Stimulated activated naive CD8-positive, alpha-beta T cell treated with anti-CD3 and anti-CD28 coated beads, Interleukin-15, amount 100 ng/mL, for 72 hours (primary cell): ENCODE measurements at regions not wholly inside any gene's neighbourhood (a gene's known extent, or its start where the extent isn't known, plus 50 kb on each side); places are given as distances from the start of the nearest gene placed in this dataset.

Experiments
- ATAC-seq: fragments of 150-1000 bp; cut with Tn5 transposase; 2 replicates; pipeline ENCODE4 v1.10.0; 2021; ENCODE audit warnings: mild to moderate bottlenecking, moderate library complexity
- DNase-seq, 2 donors: peaks; one replicate each; pipeline ENCODE4 v3.0.0; 2021 to 2022
- H3K27ac Mint-ChIP-seq, 2 donors: one replicate each; pipeline ENCODE4 v1.8.0; 2022; ENCODE audit warnings: mild to moderate bottlenecking in 2 of 2, mixed read lengths in 2 of 2, moderate library complexity in 2 of 2
- H3K27me3 Mint-ChIP-seq: one replicate; pipeline ENCODE4 v1.8.0; 2022; ENCODE audit warnings: mixed read lengths
- H3K4me1 Mint-ChIP-seq: one replicate; pipeline ENCODE4 v1.8.0; 2022; ENCODE audit warnings: mild to moderate bottlenecking, mixed read lengths
- H3K4me3 Mint-ChIP-seq, 2 donors: one replicate each; pipeline ENCODE4 v1.8.0; 2022; ENCODE audit warnings: mild to moderate bottlenecking in 2 of 2, mixed read lengths in 2 of 2, moderate library complexity in 1 of 2
- H3K9me3 Mint-ChIP-seq, 2 donors: one replicate each; pipeline ENCODE4 v1.8.0; 2022; ENCODE audit warnings: mixed read lengths in 2 of 2

DNA sequence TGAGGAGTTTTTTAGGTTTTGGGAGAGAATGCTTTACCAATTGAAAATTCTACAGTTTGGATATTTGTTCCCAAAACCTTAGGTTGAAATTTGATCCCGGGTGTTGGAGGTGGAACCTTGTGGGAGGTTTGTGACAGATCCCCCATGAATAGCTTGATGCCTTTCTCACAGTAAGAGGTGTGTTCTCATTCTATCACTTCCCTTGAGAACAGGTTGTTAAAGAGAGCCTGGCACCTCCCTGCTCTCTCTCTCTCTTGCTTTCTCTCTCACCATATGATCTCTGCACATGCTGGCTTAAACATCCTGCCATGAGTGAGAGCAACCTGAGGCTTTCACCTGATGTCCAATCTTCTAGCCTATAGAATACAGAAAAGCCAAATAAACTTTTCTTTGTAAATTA lies 1475.5 kb upstream of the AGA start:
- Mint-ChIP-seq H3K27me3 (no peaks in the 10 kb centered on the region), H3K9me3 (no peaks in the 10 kb centered on the region), H3K4me1 (no peaks in the 10 kb centered on the region), H3K4me3 (no peak overlapping the region), H3K27ac (no peak overlapping the region)
- DNase-seq (no peak), ATAC-seq (no peak)

DNA sequence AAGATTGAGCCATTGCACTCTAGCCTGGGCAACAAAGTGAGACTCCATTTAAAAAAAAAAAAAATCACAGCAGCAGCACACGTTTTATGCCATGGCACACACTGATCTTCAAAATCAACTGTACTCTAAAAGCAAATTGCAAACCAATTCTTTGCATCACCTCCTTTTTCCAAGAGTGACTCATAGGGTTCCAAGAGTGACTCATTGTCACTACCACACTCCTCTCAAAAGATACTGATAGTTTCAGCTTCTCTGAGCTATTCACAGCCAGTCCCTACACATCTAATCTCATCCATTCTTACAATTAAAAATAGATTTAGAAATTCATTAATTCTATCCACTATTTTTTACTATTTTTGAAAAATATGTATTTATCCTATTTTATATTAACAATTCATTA lies 1494.9 kb upstream of the AGA start:
- Mint-ChIP-seq H3K27ac (no peak overlapping the region), H3K4me1 (no peaks in the 10 kb centered on the region), H3K27me3 (no peaks in the 10 kb centered on the region), H3K9me3 (peaks cover 8 to 19% of the 10 kb centered on the region in 2 donors), H3K4me3 (no peak overlapping the region)
- ATAC-seq: no peak
- DNase-seq: no peak

DNA sequence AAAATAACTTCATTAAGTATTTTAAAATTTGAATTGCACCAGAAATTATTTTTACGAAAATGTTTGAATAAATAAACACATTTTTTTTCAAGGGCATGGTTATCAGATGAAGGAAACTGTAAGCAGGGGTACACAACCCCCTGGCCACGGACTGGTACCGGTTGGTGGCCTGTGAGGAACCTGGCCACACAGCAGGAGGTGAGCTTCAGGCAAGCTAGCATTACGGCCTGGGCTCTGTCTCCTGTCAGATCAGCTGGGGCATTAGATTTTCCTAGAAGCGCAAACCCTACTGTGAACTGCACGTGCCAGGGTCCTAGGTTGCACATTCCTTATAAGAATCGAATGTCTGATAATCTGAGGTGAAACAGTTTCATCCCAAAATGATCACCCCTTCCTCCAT lies 1499.7 kb upstream of the AGA start:
- DNase-seq (no peak), ATAC-seq (no peak)
- Mint-ChIP-seq H3K9me3 (peaks cover 12 to 19% of the 10 kb centered on the region in 2 donors), H3K4me3 (no peak overlapping the region), H3K27me3 (no peaks in the 10 kb centered on the region), H3K4me1 (no peaks in the 10 kb centered on the region), H3K27ac (no peak overlapping the region)

DNA sequence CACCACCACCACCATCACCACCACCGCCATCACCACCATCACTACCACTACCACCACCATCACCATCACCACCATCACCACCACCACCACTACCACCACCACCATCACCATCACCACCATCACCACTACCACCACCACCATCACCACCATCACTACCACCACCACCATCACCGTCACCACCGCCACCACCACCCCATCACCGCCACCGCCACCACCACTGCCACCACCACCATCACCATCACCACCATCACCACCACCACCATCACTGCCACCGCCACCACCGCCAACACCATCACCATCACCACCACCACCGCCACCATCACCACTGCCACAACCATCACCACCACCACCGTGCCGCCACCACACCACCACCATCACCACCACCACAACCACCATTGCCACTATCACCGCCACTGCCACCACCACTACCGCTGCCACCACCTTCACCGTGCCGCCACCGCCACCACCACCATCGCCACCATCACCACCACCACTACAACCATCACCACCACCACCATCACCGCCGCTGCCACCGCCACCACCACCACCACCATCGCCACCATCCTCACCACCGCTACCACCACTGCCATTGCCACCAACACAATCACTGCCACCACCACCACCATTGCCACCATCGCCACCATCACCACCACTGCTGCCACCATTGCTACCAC lies 1511.3 kb upstream of the AGA start:
- no peaks in the 10 kb centered on the region for H3K4me1 Mint-ChIP-seq
- ATAC-seq (peak; percentile 70), DNase-seq (no peak)
- peaks cover 8 to 16% of the 10 kb centered on the region in 2 donors for H3K9me3 Mint-ChIP-seq
- no peak overlapping the region for H3K4me3 Mint-ChIP-seq
- H3K27ac Mint-ChIP-seq: no peak overlapping the region
- no peaks in the 10 kb centered on the region for H3K27me3 Mint-ChIP-seq

DNA sequence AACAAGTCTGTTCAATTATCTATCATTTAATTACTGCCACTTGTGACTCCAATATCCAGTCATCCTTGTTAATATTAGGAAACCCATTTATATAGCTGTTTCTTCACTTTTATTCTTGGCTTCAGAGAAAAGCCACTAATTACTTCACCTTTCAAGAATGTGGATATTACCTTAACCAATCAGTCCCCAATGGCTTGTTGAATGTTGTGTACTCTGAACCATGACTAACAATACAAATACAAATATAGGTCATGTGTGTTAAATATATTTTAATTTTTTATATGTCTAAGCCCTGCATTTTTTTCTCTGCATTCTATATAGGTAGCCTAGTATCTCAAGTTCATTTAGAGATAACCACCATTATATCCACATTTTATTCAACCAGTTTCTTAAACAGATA lies 1513.4 kb upstream of the AGA start:
- DNase-seq (no peak), ATAC-seq (no peak)
- Mint-ChIP-seq H3K27me3 (no peaks in the 10 kb centered on the region), H3K9me3 (peaks cover 8 to 16% of the 10 kb centered on the region in 2 donors), H3K27ac (no peak overlapping the region), H3K4me1 (no peaks in the 10 kb centered on the region), H3K4me3 (no peak overlapping the region)

DNA sequence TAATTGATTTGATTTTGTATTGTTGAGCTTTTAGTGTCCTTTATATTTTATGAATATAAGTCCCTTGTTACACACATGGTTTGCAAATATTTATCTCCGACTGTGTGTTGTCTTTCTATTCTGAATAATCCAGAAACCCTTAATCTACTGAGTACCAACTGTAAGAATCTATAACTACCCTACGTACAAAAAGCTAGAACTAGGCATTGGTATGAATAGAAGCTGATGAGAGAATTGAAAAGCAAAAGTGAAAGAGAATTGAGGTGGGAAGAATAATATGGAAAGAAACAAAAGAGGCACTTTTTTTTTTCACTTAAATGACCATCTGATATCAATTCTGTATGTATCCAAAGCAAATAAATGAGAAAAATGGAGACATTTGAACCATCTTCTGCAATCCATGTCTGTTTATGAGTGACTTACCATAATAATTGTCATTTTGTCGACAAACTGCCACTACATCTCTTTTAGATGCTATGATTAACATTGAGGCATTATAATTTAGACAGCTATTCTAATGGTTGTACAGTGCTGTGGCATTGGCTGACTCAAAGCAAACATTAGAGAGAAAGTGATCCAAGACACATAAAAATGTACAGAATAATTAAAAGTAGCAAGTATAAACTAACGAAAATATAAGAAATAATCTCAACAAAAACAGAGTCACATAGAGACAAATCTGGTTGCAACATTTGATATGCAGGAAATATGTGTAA lies 1516.6 kb upstream of the AGA start:
- Mint-ChIP-seq H3K4me3 (no peak overlapping the region), H3K27ac (no peak overlapping the region), H3K27me3 (no peaks in the 10 kb centered on the region), H3K4me1 (no peaks in the 10 kb centered on the region), H3K9me3 (peaks cover 12 to 13% of the 10 kb centered on the region in 2 donors)
- DNase-seq: no peak
- no peak for ATAC-seq

DNA sequence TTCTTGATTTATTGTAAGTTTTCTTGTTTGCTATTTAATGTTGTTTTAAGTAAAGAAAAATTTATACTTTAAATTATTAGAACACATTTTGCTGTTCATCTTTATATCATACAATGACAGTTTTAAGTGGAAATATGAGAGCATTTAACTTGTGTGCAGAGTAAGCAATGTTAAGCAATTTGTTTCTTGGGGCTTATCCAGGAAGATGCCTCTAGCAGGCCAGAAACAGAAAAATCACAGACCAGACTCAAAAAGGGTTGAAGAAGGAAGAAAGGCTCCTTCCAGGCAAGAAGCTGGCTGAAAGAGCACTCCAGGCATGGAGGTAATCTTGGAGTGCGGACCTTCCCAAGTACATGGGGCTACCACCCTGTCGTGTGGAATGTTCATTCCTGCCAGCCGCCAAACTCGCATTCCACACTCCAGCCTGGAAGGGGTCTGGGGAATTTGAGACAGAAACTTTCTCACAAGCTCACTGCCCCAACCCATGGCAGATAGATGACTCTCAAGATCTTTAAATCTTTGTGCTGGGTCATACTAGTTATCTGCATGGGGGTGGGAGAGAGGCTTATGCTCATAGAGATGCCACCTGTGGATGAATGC lies 1521.3 kb upstream of the AGA start:
- no peaks in the 10 kb centered on the region for H3K27me3 Mint-ChIP-seq
- no peak for DNase-seq
- ATAC-seq: no peak
- no peak overlapping the region for H3K27ac Mint-ChIP-seq
- peaks cover 7 to 9% of the 10 kb centered on the region in 2 donors for H3K9me3 Mint-ChIP-seq
- H3K4me1 Mint-ChIP-seq: no peaks in the 10 kb centered on the region
- no peak overlapping the region for H3K4me3 Mint-ChIP-seq

DNA sequence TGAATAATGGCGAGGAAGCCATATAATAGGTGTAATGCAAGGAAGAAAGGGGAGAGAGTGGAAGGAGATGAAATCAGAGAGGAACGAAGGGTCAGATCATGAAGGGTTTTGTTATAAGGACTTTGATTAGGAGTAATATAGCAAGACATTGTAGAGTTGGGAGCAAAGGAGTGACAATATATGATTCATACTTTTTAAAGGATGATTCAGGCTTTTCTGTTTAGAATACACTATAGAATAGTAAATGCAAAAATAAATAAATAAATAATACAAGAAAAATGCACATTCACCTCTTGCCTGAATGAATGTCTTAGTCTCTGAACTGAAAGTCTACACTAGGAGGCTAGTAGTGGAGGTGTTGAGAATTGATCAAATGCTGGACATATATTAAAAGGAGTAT lies 1524.4 kb upstream of the AGA start:
- no peaks in the 10 kb centered on the region for H3K4me1 Mint-ChIP-seq
- no peak overlapping the region for H3K4me3 Mint-ChIP-seq
- no peaks in the 10 kb centered on the region for H3K27me3 Mint-ChIP-seq
- ATAC-seq: no peak
- H3K9me3 Mint-ChIP-seq: peaks cover 8 to 14% of the 10 kb centered on the region in 2 donors
- no peak for DNase-seq
- no peak overlapping the region for H3K27ac Mint-ChIP-seq

DNA sequence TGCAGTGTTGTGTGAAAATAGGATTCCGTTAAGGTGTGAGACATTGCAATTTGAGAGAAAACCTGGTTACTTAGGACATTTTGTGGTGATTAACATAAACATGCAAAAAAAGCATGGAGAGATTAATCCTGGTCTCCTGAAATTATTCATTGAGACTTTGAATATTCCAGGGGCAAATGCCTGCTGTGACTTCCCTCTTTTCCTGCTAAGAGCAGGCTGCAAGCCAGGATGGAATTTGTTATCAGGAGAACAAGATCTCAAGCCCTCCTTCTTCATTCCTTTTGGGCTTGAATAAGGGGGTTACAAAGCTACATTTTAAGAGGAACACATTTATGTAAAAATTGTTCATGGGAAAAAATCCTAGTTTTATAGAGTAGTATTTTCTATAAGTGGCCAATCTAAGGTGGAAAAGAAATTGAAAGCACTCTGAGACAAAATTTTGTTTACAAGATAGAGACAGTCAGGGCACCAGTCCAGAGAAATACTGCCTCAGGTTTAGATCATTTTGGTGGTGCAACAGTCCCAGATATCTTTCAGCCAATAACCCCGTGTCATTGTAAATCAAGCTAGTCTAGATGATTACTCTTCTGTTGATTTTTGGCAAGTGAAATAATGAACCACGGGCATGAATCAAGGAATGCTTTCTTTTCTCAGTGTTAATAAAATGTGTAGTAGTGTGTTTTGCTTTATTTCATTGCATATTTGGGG lies 1528.3 kb upstream of the AGA start:
- peaks cover 5 to 14% of the 10 kb centered on the region in 2 donors for H3K9me3 Mint-ChIP-seq
- ATAC-seq (no peak), DNase-seq (no peak)
- H3K4me3 Mint-ChIP-seq: no peak overlapping the region
- no peak overlapping the region for H3K27ac Mint-ChIP-seq
- H3K27me3 Mint-ChIP-seq: no peaks in the 10 kb centered on the region
- H3K4me1 Mint-ChIP-seq: no peaks in the 10 kb centered on the region

DNA sequence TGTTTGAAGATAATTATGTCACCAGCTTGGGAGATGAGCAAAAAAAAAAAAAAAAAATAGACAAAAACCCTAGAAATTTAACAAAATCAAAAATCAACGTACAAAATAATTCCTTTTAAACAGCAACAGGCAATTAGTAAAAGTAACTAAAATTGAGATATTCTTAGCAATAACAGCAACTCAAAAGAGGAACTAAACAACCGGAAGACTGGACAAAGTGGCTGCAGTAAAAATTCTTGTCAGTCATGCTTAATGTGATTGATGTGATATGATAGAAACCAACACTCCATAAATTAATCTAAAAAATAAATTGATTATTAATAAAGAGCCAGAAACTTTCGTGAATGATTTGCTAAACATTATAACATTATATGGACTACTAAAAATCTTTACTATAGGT lies 1534.6 kb upstream of the AGA start:
- no peak for ATAC-seq
- H3K4me3 Mint-ChIP-seq: no peak overlapping the region
- DNase-seq: no peak
- no peaks in the 10 kb centered on the region for H3K27me3 Mint-ChIP-seq
- no peak overlapping the region for H3K27ac Mint-ChIP-seq
- no peaks in the 10 kb centered on the region for H3K9me3 Mint-ChIP-seq
- H3K4me1 Mint-ChIP-seq: no peaks in the 10 kb centered on the region

DNA sequence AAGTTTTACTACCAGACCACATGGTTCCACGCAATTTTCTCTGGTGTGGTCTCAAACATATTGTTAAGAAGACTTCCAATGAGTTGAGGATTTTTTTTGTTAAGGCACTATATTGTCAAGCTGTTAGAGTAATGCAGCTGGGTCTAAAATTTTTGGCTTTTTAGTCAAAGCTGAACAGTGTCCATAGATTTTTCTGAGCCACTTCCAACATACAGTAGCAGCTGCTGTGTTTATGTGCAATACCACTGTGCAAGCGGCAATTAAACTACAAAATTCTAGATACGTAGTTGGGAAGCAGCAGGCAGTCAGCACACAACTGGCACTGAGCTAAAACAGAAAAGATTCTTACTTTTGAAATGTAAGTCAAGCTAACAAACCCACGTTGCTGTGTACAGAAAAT lies 1551.1 kb upstream of the AGA start:
- Mint-ChIP-seq H3K4me3 (no peak overlapping the region), H3K27ac (no peak overlapping the region), H3K9me3 (peaks cover 0 to 10% of the 10 kb centered on the region in 2 donors), H3K4me1 (no peaks in the 10 kb centered on the region), H3K27me3 (no peaks in the 10 kb centered on the region)
- ATAC-seq: no peak
- no peak for DNase-seq

DNA sequence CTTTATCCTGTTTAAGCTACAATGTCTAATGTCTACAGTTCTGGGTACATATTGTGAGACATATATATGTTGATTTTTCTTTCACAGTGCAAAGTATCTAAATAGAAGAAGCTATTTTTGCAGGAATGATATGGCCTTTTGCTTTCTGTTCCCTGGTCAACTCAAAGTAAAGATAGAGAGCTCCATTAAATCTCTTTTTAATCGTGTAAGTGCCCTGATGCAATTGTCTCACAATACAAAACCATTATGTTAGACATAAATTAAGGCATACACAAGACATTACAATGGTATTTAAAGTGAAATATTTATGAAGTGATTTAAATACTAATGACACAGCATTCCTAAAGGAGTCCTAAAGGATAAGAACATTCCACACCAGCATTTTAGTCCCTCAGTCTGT lies 1559.7 kb upstream of the AGA start:
- no peak for DNase-seq
- no peak overlapping the region for H3K27ac Mint-ChIP-seq
- H3K9me3 Mint-ChIP-seq: no peaks in the 10 kb centered on the region
- no peak overlapping the region for H3K4me3 Mint-ChIP-seq
- H3K27me3 Mint-ChIP-seq: no peaks in the 10 kb centered on the region
- no peak for ATAC-seq
- H3K4me1 Mint-ChIP-seq: no peaks in the 10 kb centered on the region

DNA sequence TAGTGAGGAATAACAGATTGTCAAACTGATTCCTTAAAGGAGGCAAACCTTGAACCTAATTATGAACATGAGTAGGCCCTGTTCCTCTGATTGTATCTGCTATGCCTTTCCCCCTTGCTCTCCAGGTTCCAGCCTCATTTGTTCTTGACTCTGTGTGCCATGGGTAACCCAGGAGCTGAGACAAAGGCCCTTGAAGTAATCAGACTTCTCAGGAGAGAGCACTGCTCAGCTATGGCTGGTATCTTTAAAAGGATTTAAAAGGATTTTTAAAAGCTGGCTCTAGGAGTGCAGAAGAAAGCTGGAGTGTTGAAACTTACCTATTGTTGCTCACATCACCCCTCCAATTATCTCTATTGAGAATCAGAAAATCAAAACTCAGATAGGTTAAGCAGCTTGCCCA lies 1565.5 kb upstream of the AGA start:
- H3K27ac Mint-ChIP-seq: no peak overlapping the region
- H3K4me1 Mint-ChIP-seq: no peaks in the 10 kb centered on the region
- H3K27me3 Mint-ChIP-seq: no peaks in the 10 kb centered on the region
- DNase-seq (no peak), ATAC-seq (no peak)
- no peak overlapping the region for H3K4me3 Mint-ChIP-seq
- H3K9me3 Mint-ChIP-seq: peaks cover 0 to 5% of the 10 kb centered on the region in 2 donors

DNA sequence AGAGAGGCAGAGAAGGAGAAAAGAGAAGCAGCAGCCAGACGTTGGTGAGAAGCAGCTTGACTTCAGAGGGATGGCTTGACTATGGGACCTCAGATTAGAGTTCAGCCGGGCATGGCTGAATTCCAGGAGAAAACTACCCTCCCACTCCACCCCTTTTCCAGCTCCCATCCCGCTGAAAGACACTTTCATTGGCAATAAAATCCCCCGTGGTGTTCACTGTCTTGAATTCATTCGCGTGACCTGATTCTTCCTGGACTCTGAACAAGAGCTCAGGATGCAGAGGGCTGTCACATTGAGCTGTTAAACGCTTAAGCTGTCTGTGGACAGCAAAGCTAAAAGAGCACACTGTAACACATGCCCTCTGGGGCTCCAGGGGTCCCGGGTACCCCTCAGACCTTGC lies 1575.3 kb upstream of the AGA start:
- H3K27ac Mint-ChIP-seq: no peak overlapping the region
- no peak overlapping the region for H3K4me3 Mint-ChIP-seq
- peaks cover 6 to 27% of the 10 kb centered on the region in 2 donors for H3K9me3 Mint-ChIP-seq
- H3K27me3 Mint-ChIP-seq: no peaks in the 10 kb centered on the region
- no peaks in the 10 kb centered on the region for H3K4me1 Mint-ChIP-seq
- no peak for DNase-seq
- ATAC-seq: no peak

DNA sequence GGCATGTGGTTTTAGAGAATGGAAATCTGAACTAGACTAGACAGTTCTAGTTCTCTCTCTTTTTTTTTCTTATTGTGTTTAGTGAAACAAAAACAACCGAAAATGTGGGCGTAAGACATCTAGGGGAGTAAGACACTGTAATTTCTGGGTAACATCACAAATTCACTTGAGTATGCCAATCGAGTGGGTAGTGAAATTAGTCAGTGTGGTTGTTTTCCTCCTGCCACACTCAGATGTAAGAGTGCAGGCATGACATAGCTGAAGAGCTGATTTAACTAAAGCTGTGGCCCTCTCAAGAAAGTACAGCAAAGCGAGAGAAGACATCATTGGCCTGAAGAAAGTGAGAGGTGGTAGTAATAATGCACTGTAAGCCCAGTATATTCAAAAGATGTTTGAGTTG lies 1585.3 kb upstream of the AGA start:
- ATAC-seq (no peak), DNase-seq (no peak)
- no peaks in the 10 kb centered on the region for H3K27me3 Mint-ChIP-seq
- no peak overlapping the region for H3K4me3 Mint-ChIP-seq
- H3K27ac Mint-ChIP-seq: no peak overlapping the region
- H3K9me3 Mint-ChIP-seq: peaks cover 17 to 21% of the 10 kb centered on the region in 2 donors
- H3K4me1 Mint-ChIP-seq: no peaks in the 10 kb centered on the region

DNA sequence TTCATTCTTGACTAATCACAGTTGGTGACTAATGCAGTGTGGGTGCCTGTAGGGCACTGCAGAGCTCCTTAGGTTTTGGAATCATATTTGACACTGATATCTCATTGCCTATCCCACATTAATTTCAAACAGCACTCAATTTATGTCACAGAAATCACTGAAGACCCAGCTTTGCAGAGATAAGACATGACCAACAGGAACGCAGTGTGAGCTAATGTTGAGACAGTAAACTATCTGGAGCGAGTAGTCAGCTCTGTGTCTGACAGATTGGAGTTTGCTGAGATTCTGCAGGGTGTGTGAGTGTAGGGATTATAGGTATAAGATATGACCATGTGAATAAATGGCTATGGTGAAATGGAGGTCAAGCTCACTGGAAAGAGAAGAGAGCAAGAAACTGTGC lies 1586.1 kb upstream of the AGA start:
- Mint-ChIP-seq H3K27ac (no peak overlapping the region), H3K4me3 (no peak overlapping the region), H3K4me1 (no peaks in the 10 kb centered on the region), H3K27me3 (no peaks in the 10 kb centered on the region), H3K9me3 (peaks cover 21 to 23% of the 10 kb centered on the region in 2 donors)
- ATAC-seq (no peak), DNase-seq (no peak)
